ENCODE measurements at regions not wholly inside any gene's neighbourhood (a gene's known extent, or its start where the extent isn't known, plus 50 kb on each side); places are given as distances from the start of the nearest gene placed in this dataset.

DNA sequence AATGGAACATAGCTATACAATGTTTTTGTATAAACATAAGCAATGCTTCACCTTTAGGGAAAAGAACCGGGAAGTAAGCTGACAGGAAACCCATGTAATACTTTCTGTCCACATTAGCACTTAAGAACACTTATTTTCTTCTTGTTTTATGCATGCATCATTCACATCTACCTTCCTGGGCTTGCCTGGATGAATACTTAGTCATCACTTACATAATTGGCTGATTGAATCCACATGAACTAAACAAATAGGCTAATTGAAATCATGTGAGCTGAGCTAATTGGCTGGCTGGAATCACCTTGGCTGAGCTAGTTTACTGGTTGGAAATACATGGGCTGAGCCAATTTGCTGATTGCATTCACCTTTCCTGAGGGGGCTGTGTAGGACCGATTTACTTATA is 78.8 kb downstream of the ZNF726 start:
- Histone ChIP-seq H3K9me2 (ENCODE audit: low read depth, low read length) (no peaks in the 10 kb centered on the region), H3K9ac (ENCODE audit: low read length) (no peak overlapping the region), H3K27ac (ENCODE audit: low read depth, low read length, poor library complexity, severe bottlenecking) (no peak overlapping the region), H3K79me2 (ENCODE audit: insufficient read depth, low read length) (no peaks in the 10 kb centered on the region), H3K9me3 (ENCODE audit: low read length) (no peaks in the 10 kb centered on the region), H3K4me1 (ENCODE audit: insufficient read depth, low read length, severe bottlenecking) (no peaks in the 10 kb centered on the region), H3K27me3 (ENCODE audit: insufficient read depth, low read length) (no peaks in the 10 kb centered on the region), H3K4me2 (ENCODE audit: low read length) (no peak overlapping the region), H3K36me3 (ENCODE audit: insufficient read depth, low read length) (no peaks in the 10 kb centered on the region), H4K20me1 (ENCODE audit: insufficient read depth, low read length) (no peaks in the 10 kb centered on the region), H3K4me3 (ENCODE audit: low read depth, low read length, poor library complexity, severe bottlenecking) (no peak overlapping the region), H3F3A (ENCODE audit: insufficient read depth, low read length) (no peaks in the 10 kb centered on the region), H2AFZ (ENCODE audit: low read length) (no peak overlapping the region)
- TF ChIP-seq, protein P1, sequence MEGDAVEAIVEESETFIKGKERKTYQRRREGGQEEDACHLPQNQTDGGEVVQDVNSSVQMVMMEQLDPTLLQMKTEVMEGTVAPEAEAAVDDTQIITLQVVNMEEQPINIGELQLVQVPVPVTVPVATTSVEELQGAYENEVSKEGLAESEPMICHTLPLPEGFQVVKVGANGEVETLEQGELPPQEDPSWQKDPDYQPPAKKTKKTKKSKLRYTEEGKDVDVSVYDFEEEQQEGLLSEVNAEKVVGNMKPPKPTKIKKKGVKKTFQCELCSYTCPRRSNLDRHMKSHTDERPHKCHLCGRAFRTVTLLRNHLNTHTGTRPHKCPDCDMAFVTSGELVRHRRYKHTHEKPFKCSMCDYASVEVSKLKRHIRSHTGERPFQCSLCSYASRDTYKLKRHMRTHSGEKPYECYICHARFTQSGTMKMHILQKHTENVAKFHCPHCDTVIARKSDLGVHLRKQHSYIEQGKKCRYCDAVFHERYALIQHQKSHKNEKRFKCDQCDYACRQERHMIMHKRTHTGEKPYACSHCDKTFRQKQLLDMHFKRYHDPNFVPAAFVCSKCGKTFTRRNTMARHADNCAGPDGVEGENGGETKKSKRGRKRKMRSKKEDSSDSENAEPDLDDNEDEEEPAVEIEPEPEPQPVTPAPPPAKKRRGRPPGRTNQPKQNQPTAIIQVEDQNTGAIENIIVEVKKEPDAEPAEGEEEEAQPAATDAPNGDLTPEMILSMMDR (IDR thresholded peaks at IDR 0.05; ENCODE audit: low read length), result no peak
- no peak for TF ChIP-seq EZH2 (IDR thresholded peaks at IDR 0.05; ENCODE audit: borderline replicate concordance, low read length)

DNA sequence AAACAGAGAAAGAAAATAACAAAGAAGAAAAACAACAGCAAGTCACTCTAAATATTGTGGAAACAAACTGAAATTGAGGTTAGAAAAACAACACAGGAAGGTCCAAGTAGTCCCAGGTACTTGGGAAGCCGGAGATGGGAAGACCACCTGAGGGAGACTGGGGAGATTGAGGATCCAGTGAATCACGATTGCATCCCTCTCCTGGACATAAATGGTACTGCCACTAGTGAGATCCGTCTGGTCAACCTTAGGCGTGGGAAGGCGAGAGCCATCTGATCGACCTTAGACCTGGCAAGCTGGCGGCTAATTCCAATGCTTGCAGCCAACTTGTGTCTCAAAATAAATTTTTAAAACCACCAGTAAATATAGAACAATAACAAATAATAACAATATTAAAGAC is 81.9 kb downstream of the ZNF726 start:
- Histone ChIP-seq H3K9ac (ENCODE audit: low read length) (no peak overlapping the region), H3K9me3 (ENCODE audit: low read length) (no peaks in the 10 kb centered on the region), H3K4me1 (ENCODE audit: insufficient read depth, low read length, severe bottlenecking) (no peaks in the 10 kb centered on the region), H3K27ac (ENCODE audit: low read depth, low read length, poor library complexity, severe bottlenecking) (no peak overlapping the region), H3K27me3 (ENCODE audit: insufficient read depth, low read length) (no peaks in the 10 kb centered on the region), H3K36me3 (ENCODE audit: insufficient read depth, low read length) (no peaks in the 10 kb centered on the region), H3K4me3 (ENCODE audit: low read depth, low read length, poor library complexity, severe bottlenecking) (no peak overlapping the region), H3K9me2 (ENCODE audit: low read depth, low read length) (no peaks in the 10 kb centered on the region), H3F3A (ENCODE audit: insufficient read depth, low read length) (no peaks in the 10 kb centered on the region), H2AFZ (ENCODE audit: low read length) (no peak overlapping the region), H3K79me2 (ENCODE audit: insufficient read depth, low read length) (no peaks in the 10 kb centered on the region), H3K4me2 (ENCODE audit: low read length) (no peak overlapping the region), H4K20me1 (ENCODE audit: insufficient read depth, low read length) (no peaks in the 10 kb centered on the region)
- TF ChIP-seq, protein P1 (IDR thresholded peaks at IDR 0.05; ENCODE audit: low read length), result peak; percentile 43
- TF ChIP-seq EZH2 (IDR thresholded peaks at IDR 0.05; ENCODE audit: borderline replicate concordance, low read length), result no peak

DNA sequence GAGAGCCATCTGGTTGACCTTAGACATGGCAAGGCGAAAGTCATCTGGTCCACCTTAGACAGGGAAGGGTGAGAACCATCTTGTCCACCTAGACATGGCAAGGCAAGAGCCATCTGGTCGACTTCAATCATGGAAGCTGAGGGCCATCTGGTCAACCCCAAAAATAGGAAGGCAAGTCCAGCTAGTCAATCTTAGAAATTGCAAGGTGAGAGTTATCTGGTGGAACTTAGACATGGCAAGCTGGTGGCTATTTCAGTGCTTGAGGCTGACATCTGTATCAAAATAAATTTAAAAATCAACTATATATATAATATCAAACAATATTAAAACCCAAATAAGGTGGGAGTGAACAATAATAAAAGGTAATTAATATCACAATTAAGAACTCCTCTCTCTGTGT is 83.9 kb downstream of the ZNF726 start:
- Histone ChIP-seq H3K36me3 (ENCODE audit: insufficient read depth, low read length) (no peaks in the 10 kb centered on the region), H3K4me2 (ENCODE audit: low read length) (no peak overlapping the region), H3K9me2 (ENCODE audit: low read depth, low read length) (no peaks in the 10 kb centered on the region), H4K20me1 (ENCODE audit: insufficient read depth, low read length) (no peaks in the 10 kb centered on the region), H3K79me2 (ENCODE audit: insufficient read depth, low read length) (no peaks in the 10 kb centered on the region), H3K27me3 (ENCODE audit: insufficient read depth, low read length) (no peaks in the 10 kb centered on the region), H3K27ac (ENCODE audit: low read depth, low read length, poor library complexity, severe bottlenecking) (no peak overlapping the region), H3F3A (ENCODE audit: insufficient read depth, low read length) (no peaks in the 10 kb centered on the region), H3K9ac (ENCODE audit: low read length) (no peak overlapping the region), H3K4me3 (ENCODE audit: low read depth, low read length, poor library complexity, severe bottlenecking) (no peak overlapping the region), H3K9me3 (ENCODE audit: low read length) (no peaks in the 10 kb centered on the region), H3K4me1 (ENCODE audit: insufficient read depth, low read length, severe bottlenecking) (no peaks in the 10 kb centered on the region), H2AFZ (ENCODE audit: low read length) (no peak overlapping the region)
- no peak for TF ChIP-seq EZH2 (IDR thresholded peaks at IDR 0.05; ENCODE audit: borderline replicate concordance, low read length)
- TF ChIP-seq, protein P1 (IDR thresholded peaks at IDR 0.05; ENCODE audit: low read length), result no peak

Data from OCI-LY1 (cell line).